HepG2 (cell line): ENCODE measurements at regions not wholly inside any gene's neighbourhood (a gene's known extent, or its start where the extent isn't known, plus 50 kb on each side); places are given as distances from the start of the nearest gene placed in this dataset.

Experiments used
- MED8 ChIP-seq: sonication (generic); formaldehyde crosslinking; IDR thresholded peaks from 2 replicates; pipeline ENCODE4 v1.8.1; 2023; ENCODE audit warnings: mild to moderate bottlenecking, missing genetic modification reagents; ENCODE audit not compliant: insufficient replicate concordance
- RBM22 ChIP-seq: fragments of 200-400 bp; formaldehyde crosslinking; optimal IDR thresholded peaks from 2 replicates; pipeline ENCODE3; 2017; ENCODE audit warnings: mild to moderate bottlenecking, low read length, moderate library complexity
- TF ChIP-seq, protein P1 (sequence below): sonication (generic); formaldehyde crosslinking; IDR thresholded peaks from 2 replicates; pipeline ENCODE4 v1.4.0; 2020; ENCODE audit warnings: mild to moderate bottlenecking, missing genetic modification reagents
- TF ChIP-seq, protein P2 (sequence below): sonication (generic); formaldehyde crosslinking; IDR thresholded peaks from 2 replicates; pipeline ENCODE4 v1.9.0; 2021; ENCODE audit warnings: missing genetic modification reagents, mild to moderate bottlenecking, borderline replicate concordance

DNA sequence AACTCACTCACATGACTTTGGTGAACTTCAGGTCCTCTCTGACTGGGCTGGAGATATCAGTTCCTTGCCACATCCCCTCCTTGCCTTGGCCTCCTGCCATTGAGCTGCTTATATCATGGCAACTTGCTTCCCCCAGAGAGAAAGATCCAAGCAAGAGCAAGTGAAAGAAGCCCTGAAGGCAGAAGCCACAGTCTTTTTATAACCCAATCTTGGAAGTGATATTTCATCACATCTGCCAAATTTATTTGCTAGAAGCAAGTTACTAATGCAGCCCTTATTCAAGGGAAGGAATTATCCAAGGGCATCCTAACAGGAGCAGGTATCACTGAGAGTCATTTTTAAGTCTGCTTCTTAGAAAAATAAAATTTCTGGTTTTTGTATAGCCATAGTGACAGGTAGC, 127.8 kb downstream of the SLC38A4 start (continued):
- TF ChIP-seq, protein P1, sequence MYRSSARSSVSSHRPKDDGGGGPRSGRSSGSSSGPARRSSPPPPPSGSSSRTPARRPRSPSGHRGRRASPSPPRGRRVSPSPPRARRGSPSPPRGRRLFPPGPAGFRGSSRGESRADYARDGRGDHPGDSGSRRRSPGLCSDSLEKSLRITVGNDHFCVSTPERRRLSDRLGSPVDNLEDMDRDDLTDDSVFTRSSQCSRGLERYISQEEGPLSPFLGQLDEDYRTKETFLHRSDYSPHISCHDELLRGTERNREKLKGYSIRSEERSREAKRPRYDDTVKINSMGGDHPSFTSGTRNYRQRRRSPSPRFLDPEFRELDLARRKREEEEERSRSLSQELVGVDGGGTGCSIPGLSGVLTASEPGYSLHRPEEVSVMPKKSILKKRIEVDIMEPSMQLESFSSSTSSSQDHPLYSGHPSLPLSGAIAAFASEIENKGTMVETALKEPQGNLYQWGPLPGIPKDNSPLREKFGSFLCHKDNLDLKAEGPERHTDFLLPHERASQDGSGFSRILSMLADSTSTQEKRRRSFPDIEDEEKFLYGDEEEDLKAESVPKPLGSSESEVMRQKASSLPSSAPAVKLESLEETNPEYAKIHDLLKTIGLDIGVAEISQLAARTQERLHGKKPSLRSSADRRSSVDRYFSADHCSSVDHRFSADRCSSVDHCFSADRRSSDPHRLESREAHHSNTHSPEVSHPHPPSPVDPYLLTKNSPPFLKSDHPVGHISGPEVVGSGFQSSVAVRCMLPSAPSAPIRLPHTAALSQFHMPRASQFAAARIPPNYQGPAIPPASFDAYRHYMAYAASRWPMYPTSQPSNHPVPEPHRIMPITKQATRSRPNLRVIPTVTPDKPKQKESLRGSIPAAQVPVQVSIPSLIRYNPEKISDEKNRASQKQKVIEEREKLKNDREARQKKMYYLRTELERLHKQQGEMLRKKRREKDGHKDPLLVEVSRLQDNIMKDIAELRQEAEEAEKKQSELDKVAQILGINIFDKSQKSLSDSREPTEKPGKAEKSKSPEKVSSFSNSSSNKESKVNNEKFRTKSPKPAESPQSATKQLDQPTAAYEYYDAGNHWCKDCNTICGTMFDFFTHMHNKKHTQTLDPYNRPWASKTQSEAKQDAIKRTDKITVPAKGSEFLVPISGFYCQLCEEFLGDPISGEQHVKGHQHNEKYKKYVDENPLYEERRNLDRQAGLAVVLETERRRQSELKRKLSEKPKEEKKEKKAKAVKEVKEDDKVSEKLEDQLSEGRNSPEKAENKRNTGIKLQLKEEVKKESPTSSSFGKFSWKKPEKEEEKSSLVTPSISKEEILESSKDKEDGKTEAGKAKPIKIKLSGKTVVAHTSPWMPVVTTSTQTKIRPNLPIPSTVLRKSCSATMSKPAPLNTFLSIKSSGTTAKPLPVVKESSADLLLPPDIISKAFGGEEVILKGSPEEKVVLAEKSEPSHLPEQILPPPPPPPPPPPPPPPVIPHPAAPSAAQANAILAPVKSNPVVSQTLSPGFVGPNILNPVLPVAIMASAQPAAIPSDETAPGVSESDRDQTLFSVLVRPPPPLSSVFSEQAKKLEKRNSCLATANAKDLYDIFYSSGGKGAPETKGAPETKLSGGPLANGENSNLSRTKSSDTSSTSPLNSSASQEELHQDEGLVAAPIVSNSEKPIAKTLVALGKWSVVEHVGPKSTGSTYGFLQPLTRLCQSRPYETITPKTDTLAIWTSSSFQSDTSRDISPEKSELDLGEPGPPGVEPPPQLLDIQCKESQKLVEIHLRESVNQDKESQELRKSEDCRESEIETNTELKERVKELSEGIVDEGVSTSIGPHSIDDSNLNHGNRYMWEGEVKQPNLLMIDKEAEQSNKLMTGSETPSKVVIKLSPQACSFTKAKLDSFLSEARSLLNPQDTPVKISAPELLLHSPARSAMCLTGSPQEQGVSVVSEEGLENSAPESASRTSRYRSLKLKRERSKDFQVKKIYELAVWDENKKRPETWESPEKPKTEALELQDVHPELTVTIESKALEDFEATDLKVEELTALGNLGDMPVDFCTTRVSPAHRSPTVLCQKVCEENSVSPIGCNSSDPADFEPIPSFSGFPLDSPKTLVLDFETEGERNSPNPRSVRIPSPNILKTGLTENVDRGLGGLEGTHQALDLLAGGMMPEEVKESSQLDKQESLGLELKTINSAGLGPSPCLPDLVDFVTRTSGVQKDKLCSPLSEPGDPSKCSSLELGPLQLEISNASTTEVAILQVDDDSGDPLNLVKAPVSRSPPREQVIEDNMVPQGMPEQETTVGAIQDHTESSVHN (CRISPR knock-in tag), result no peak
- TF ChIP-seq RBM22 (no peak), MED8 (CRISPR knock-in tag) (no peak)
- TF ChIP-seq, protein P2, sequence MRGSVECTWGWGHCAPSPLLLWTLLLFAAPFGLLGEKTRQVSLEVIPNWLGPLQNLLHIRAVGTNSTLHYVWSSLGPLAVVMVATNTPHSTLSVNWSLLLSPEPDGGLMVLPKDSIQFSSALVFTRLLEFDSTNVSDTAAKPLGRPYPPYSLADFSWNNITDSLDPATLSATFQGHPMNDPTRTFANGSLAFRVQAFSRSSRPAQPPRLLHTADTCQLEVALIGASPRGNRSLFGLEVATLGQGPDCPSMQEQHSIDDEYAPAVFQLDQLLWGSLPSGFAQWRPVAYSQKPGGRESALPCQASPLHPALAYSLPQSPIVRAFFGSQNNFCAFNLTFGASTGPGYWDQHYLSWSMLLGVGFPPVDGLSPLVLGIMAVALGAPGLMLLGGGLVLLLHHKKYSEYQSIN (CRISPR knock-in tag), result no peak
